NOMO-1 (cell line): ENCODE measurements at regions not wholly inside any gene's neighbourhood (a gene's known extent, or its start where the extent isn't known, plus 50 kb on each side); places are given as distances from the start of the nearest gene placed in this dataset.
A peak's percentile ranks its signal among the peaks of the same experiment; 100 is the strongest.

Experiments used
- DNase-seq, 2 experiments: peaks; one replicate each; lab custom pipeline; 2025; ENCODE audit not compliant: unreplicated experiment in 2 of 2; lab: John Stamatoyannopoulos, UW

- DNase-seq: no peak
These were observed 502.2 kb downstream of the NR4A2 start for GRCh38 chr2:155830351-155830750.

GRCh38 chr2:155825876-155826275 is 506.6 kb downstream of the NR4A2 start:
- no peak for DNase-seq

- DNase-seq: peak; percentile 28 to 29
These were observed 516.7 kb downstream of the NR4A2 start for GRCh38 chr2:155815851-155816250.

- no peak for DNase-seq
These were observed 517.2 kb downstream of the NR4A2 start for GRCh38 chr2:155815275-155815674.

GRCh38 chr2:155810411-155810810 is 522.1 kb downstream of the NR4A2 start:
- DNase-seq: no peak

- DNase-seq: no peak
These were observed 529.6 kb downstream of the NR4A2 start for GRCh38 chr2:155802888-155803287.

GRCh38 chr2:155792666-155793065 is 539.9 kb downstream of the NR4A2 start:
- DNase-seq: no peak

GRCh38 chr2:155770516-155770915 is 562.0 kb downstream of the NR4A2 start:
- no peak for DNase-seq

GRCh38 chr2:155766342-155767115 is 566.0 kb downstream of the NR4A2 start:
- no peak for DNase-seq

GRCh38 chr2:155755481-155755880 is 577.0 kb downstream of the NR4A2 start:
- no peak for DNase-seq

GRCh38 chr2:155748131-155748530 is 584.4 kb downstream of the NR4A2 start:
- DNase-seq: no peak

- no peak for DNase-seq
These were observed 585.0 kb downstream of the NR4A2 start for GRCh38 chr2:155747531-155747930.

- DNase-seq: no peak
These were observed 599.2 kb downstream of the NR4A2 start for GRCh38 chr2:155733091-155733853.

- DNase-seq: no peak
These were observed 601.7 kb downstream of the NR4A2 start for GRCh38 chr2:155730804-155731203.

GRCh38 chr2:155727187-155727895 is 605.2 kb downstream of the NR4A2 start:
- peak in 1 of 2 experiments; percentile 7 for DNase-seq

GRCh38 chr2:155722290-155722689 is 610.2 kb downstream of the NR4A2 start:
- DNase-seq: no peak

- no peak for DNase-seq
These were observed 616.8 kb downstream of the NR4A2 start for GRCh38 chr2:155715705-155716104.

- no peak for DNase-seq
These were observed 617.5 kb downstream of the NR4A2 start for GRCh38 chr2:155714983-155715382.

- no peak for DNase-seq
These were observed 624.5 kb downstream of the NR4A2 start for GRCh38 chr2:155708071-155708470.

- no peak for DNase-seq
These were observed 628.6 kb downstream of the NR4A2 start for GRCh38 chr2:155703917-155704316.

- DNase-seq: no peak
These were observed 629.5 kb downstream of the NR4A2 start for GRCh38 chr2:155703048-155703447.
